HEK293T (cell line): ENCODE measurements at regions not wholly inside any gene's neighbourhood (a gene's known extent, or its start where the extent isn't known, plus 50 kb on each side); places are given as distances from the start of the nearest gene placed in this dataset.

Source experiments
- ARNT ChIP-seq: fragments of 450-650 bp; IDR thresholded peaks from 2 replicates; pipeline ENCODE4 v1.6.1; 2017; ENCODE audit warnings: mild to moderate bottlenecking
- BHLHE40 ChIP-seq: fragments of 450-650 bp; IDR thresholded peaks from 2 replicates; pipeline ENCODE4 v1.6.1; 2016; ENCODE audit warnings: mild to moderate bottlenecking, moderate library complexity, borderline replicate concordance
- ELF4 ChIP-seq: fragments of 450-650 bp; IDR thresholded peaks from 2 replicates; pipeline ENCODE4 v1.6.1; 2017; ENCODE audit warnings: antibody characterized with exemption
- FOXK2 ChIP-seq: fragments of 450-650 bp; IDR thresholded peaks from 2 replicates; pipeline ENCODE4 v1.6.1; 2016; ENCODE audit warnings: mild to moderate bottlenecking
- HDGF ChIP-seq: fragments of 450-650 bp; IDR thresholded peaks from 2 replicates; pipeline ENCODE4 v1.6.1; 2017; ENCODE audit warnings: antibody characterized with exemption, borderline replicate concordance
- NFRKB ChIP-seq: fragments of 450-650 bp; IDR thresholded peaks from 2 replicates; pipeline ENCODE4 v1.6.1; 2016; ENCODE audit warnings: mild to moderate bottlenecking, moderate library complexity
- SP1 ChIP-seq: fragments of 450-650 bp; IDR thresholded peaks from 2 replicates; pipeline ENCODE4 v1.6.1; 2017
- SUZ12 ChIP-seq: fragments of 450-650 bp; IDR thresholded peaks from 2 replicates; pipeline ENCODE4 v1.6.1; 2016; ENCODE audit warnings: mild to moderate bottlenecking
- TARDBP ChIP-seq: fragments of 450-650 bp; IDR thresholded peaks from 2 replicates; pipeline ENCODE4 v1.6.1; 2016
- TF ChIP-seq, protein P1 (sequence below): fragments of 450-650 bp; IDR thresholded peaks from 2 replicates; pipeline ENCODE4 v1.6.1; 2016

GRCh38 chr13:73278186-73278585 is 219.4 kb downstream of the KLF5 start:
- TF ChIP-seq FOXK2 (no peak), SP1 (no peak), BHLHE40 (no peak), ARNT (no peak), ELF4 (no peak), TARDBP (no peak), SUZ12 (no peak), NFRKB (no peak), HDGF (no peak)
- TF ChIP-seq, protein P1, sequence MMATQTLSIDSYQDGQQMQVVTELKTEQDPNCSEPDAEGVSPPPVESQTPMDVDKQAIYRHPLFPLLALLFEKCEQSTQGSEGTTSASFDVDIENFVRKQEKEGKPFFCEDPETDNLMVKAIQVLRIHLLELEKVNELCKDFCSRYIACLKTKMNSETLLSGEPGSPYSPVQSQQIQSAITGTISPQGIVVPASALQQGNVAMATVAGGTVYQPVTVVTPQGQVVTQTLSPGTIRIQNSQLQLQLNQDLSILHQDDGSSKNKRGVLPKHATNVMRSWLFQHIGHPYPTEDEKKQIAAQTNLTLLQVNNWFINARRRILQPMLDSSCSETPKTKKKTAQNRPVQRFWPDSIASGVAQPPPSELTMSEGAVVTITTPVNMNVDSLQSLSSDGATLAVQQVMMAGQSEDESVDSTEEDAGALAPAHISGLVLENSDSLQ: no peak
